Inflammatory macrophage (primary cell): ENCODE measurements at regions not wholly inside any gene's neighbourhood (a gene's known extent, or its start where the extent isn't known, plus 50 kb on each side); places are given as distances from the start of the nearest gene placed in this dataset.
A peak's percentile ranks its signal among the peaks of the same experiment; 100 is the strongest.
"Not testable (repeated sequence)": the region's sequence is repeated elsewhere in the genome, so short reads cannot be mapped to it uniquely, and the experiment has no call there.

Source experiments
- DNase-seq, 2 donors: peaks; one replicate each; pipeline ENCODE4 v3.0.0-alpha.2; 2020 to 2022

DNA sequence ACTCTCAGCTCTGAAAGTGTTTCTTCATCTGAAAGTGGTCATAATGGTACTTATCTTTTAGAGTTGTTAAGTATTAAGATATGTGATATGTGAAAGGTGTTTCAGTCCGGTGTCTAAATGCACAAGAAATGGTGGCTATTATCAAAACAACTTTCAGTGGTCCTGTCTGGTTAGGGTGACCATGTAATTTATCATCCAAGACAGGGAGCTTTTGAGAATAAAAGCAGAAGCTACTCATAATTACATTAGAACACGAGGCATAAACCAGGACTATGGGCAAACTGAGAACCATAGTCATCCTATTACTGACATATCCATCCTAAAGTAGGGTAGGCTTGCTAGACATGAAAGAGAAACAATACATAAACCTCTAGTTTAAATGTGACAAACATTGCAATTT is 418.1 kb upstream of the SEMA6A start:
- DNase-seq, result no peak

DNA sequence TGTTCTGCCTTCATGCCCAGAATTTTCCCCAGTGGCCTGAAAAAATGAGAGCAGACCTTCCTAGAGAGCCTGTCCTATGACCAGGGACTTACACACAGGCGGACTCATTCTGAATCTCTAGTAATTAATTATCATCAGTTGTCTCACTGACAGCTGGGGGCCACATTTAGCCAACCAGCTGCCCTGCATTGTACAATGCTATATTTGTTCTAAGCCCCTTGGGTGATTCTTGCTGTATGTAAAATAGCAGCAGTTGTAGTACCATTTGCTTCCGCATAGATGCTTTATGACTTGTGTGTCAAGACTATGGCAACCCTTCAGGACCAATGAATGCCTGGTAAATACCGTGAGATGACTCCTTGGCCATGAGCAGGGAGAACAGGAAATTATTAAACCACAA is 415.4 kb upstream of the SEMA6A start:
- no peak for DNase-seq

DNA sequence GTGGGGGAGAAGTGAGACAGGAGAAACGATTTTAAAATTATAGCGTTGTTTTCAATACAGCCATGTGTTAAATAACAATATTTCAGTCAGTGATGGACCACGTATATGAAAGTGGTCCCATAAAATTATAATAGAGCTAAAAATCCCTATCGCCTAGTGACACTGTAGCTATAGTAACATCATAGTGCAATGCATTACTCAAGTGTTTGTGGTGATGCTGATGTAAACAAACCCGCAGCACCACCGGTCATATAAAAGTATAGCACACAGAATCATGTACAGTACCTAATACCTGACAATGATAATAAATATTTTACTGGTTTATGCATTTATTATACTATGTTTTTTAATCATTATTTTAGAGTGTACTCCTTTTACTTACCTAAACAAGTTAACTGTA is 407.4 kb upstream of the SEMA6A start:
- no peak for DNase-seq

DNA sequence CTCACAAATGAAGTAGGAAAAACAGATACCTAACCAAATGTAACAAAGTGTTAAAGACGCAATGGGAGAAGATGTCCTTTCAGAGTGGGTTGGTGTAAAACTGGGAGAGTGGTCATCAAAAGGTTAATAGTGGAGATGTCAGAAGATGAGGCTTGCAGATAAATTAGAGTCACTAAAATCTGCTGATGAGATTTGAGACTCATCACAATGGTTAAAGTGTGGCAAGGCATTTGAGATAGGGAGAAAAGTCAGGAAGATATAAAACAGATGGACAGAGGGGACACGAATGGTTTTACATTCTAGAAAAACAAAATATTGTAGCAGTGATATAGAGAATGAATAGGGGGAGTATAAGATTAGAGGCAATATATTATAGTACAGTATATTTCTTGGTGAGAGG is 406.0 kb upstream of the SEMA6A start:
- no peak for DNase-seq

DNA sequence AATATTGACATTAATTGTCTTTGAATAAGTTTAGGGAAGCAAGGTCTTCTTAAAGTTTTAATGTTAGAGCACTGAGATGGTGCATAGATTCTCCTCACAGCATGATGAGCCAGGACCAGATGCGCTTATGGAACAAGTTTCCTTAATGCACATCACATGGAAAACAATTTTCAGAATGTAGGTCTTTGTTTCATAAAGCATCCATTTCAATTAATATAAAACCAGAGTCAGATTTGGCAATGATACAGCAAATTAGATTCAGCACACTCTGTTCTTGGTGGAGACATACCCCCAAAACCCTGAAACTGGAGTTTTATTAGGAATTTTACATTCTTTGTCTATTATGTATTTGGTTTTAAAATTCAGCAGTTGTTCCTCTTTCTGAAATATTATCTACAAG is 402.1 kb upstream of the SEMA6A start:
- DNase-seq, result no peak

DNA sequence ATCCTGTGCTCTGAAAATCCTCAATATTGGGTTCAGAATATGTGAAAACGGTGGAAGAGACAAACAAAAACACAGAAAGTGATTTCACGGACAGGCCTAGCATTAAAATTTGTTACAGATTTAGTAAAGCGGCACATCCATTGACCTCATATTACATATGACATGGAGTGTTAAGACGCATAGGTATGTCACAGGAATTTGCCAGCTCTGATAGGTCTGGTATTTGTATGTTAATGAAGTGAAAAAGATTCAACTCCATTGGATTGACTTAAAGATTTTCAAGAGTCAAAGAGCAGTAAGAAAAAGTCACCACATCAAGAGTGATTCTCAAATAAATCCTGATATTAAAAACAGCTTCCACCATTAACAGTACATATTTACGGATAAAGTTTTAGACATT is 396.5 kb upstream of the SEMA6A start:
- DNase-seq, result no peak

DNA sequence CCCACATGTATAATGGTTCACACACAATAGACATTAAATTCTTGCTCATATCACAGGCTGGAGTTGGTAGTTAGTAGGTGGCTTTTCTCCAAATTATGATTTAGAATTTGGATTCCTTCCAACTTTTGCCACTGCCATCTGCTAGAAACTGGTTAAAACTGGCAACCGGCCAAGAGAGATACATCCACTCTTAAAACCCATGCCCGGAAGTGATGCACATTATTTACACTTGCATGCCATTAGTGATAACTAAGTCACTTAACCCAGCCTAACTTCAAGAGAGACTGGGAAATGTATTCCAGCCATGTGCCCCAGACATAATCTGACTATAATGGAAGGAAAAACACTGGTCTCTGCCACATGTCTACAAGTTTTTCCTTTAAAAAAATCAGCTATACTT is 395.7 kb upstream of the SEMA6A start:
- DNase-seq, result no peak

DNA sequence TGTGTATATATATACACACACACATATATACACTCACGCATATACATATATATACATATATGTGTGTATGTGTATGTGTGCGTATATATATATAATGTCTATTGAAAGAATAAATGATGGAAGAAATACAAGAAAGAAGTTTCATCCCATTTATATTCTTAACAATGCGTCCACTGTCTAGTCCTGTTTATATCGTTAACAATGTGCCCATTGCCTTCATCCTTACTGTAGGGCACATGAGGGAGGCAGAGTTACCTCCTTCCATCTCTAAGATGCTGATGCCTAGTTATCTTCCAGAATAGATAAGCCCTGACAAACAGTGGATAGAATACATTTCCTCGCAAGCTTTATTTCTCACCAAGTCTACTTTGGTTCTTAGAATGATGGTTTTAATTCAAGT is 389.8 kb upstream of the SEMA6A start:
- no peak for DNase-seq

DNA sequence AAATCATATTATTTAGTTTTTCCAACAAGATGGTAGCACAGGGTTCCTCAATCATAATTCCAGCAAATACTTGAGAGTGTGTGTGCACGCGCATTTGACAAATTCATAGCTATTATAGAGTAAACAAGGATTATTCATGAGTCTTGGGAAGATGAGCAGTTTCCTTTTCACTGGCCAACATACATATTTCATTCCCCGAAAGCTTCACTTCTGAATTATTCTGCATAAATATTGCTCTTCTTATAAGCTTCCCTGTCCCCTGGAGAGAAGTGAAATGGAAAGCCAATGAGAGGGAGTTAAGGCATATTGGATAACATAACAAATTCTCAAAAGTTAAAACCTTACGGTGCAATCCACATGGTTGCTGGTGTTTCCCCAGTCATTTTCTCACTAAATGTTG is 386.4 kb upstream of the SEMA6A start:
- DNase-seq, result no peak

DNA sequence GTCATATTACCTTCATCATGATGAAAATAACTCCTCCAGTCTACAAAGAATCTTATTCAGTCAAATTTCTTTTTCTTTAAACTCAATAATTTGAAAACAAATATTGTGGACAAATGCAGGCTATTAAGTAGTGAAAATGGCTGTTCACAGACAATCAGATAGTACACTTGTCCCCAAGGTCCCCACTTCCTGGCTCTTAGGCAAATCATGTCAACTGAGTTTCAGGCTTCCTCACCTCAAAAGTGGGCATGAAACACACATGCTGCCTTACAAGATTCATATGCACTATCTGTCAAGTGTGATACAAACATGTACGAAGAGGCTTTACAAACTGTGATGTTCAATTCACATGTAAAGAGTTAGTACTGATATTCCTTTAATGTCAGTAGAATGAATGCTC is 385.2 kb upstream of the SEMA6A start:
- no peak for DNase-seq

DNA sequence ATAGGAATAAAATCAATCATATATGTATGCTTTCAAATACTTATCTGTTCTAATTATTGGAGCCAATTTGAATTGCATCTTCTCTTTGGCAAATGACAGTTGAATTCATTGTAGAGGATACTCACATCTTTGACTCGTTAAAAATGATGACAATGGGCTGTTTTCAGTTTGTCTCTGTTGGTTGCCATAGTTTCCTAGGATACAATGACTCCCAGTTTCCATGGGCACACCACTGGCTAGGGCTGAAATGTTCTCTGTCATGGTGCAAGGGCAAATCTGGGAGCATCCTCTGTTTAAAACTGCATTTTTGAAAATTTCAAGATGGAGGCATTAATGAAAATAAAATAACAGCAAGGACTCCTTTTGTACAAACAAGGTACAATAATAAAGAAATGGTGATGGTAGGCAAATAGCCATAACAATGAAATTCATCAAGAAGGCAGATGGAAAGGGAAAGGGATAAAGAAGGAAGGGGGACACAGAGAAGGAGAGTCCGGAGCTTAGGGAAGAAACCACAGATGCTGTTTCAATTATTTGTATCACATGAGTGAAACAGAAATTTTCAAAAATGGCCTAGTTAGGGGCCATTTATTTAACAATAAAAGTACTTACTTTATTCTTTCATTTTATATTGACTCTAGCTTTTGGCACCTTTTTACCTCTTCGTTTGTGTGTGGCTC is 378.8 kb upstream of the SEMA6A start:
- DNase-seq, result no peak

DNA sequence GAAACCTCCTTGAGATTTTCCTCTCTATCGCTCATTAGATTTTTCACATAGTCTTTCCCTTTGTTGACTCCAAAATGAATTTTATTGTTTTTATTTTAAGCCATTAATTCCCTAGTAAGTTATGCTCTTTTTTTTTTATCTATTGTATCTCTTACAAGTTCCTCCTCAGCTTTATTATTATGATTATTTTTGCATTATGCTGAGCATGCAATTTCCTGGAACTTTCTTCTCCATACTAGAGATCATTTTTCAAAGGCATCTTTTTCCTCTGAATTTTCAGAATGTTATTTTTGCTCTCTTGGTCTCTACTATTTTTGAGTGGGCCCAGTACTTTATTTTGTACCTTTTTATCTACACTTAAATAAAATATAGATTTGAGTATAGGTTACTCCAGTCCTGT is 376.6 kb upstream of the SEMA6A start:
- no peak for DNase-seq

DNA sequence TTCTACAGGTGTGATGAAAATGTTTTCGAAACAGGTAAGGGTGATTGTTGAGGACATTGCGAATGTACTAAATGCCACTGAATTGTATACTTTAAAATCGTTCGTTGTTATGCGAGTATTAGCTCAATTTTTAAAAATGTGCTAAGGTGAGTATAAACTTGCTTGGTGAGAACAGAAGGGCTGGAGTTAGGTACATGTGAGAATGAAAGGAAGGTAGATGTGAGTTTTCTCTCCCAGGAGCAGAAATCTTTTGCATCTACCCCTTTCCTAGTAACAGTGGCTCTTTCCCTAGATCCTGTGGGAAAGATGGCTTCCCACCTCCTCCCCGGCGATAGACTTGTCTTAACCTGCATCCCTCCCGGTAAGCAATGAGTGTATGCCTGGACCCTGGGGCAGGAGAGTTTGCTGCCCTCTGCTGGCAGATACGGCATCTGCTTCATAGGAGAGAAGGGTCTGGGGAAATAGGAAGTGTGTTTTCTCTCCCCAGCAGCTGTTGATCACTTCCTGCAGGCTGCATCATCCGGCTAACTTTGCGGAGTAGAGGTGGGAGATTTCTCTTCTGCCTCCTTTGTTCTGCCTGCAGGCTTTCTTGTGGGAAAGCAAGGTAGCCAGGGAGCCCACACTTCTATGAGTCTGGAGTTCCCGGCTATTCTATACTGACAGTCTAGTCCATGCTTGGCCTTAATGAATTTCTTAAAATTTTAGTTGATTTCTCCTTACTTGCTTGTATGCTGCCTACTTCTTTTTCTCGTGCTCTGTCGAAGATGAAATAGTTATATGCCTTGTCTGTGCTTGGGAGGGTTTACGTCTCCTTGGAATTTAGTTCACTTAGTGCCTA is 373.3 kb upstream of the SEMA6A start:
- peak; percentile 29 to 37 for DNase-seq

DNA sequence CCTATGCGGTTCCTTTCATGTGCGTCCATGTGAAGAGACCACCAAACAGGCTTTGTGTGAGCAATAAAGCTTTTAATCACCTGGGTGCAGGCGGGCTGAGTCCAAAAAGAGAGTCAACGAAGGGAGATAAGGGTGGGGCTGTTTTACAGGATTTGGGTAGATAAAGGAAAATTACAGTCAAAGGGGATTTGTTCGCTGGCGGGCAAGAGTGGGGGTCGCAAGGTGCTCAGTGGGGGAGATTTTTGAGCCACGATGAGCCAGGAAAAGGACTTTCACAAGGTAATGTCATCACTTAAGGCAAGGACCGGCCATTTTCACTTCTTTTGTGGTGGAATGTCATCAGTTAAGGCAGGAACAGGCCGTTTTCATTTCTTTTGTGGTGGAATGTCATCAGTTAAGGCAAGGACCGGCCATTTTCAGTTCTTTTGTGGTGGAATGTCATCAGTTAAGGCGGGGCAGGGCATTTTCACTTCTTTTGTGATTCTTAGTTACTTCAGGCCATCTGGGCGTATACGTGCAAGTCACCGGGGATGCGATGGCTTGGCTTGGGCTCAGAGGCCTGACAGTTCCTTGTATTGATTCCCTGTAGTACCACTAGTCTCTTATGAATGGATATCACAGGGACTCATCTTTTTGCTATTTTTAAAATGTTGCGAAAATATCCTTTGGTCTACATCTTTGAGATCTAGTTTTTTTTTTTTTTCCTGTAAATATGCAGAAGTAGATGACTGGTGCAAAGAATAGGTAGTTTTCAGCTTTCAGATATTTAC is 371.2 kb upstream of the SEMA6A start:
- DNase-seq, result not testable (repeated sequence)

DNA sequence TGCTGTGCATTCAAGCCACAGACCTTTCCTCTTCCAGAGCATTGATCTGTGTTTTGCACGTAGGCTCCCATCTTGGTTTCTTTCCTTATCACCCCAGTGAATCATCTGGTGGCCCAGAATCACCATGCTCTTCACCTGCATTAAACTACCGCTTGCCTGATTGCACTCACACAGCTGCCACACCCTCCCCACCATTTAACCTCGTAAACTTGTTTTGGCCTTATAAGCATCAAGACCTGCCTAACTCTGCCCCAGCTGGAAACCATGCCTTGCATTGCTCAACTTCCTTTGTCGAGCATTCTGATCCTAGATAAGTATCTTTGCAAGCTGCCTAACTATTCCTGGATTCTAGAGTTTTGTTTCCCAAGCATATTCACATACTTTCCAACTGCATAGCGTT is 369.6 kb upstream of the SEMA6A start:
- no peak for DNase-seq

DNA sequence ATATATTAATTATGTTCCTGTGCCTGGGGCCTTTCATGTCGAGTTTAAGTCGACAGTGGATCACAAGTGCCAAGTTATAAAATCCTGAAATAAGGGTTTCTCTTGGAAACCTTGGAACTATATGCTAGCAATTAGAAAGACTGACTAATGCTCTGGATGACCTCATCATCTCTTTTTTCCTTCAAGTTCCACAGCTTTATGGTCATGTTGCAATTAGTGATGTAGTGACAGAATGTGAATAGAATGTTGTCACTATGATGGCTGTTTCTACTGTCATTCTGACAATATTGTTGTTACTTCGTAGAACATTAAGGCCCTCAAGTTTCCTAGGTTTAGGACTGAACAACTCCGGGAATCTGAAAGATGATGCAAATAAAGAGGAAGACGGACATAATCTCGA is 368.0 kb upstream of the SEMA6A start:
- no peak for DNase-seq

DNA sequence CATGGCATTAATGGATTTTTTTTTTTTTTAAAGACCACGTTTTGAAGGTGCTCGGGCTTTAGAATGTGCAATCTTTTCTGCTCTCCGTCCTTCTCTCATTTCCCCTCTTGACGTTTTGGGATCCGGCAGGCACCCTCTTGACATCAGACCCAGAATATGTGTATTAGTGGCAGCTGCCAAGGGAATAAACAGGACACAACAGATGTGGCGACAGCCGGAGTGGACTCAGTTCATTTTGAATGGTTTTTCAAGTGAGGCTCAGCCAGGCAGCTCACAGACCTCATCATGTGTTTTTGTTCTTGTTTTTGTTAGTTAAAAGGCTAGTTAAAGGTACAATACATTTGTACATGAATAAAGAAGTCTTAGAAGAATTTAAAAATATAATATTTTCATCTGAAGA is 365.0 kb upstream of the SEMA6A start:
- DNase-seq, result no peak

DNA sequence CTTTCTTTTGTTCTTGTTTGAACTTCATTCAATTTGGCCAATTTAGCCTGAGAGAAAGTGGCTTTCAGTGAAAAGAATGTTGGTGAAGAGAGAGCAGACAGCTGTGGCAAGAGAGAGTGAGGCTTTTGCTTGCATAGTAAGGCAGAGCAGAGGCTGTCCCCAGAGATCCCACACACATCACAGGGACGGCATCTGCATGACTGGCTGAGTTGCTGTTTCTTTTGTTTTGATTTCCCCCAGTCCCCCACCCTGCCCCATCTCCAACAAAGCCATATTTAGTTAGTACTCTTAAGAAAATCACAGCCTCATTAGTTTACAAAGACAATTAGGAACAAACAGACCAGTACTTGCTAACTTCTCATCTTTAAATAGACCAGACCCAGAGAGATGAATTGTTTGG is 363.9 kb upstream of the SEMA6A start:
- no peak for DNase-seq

DNA sequence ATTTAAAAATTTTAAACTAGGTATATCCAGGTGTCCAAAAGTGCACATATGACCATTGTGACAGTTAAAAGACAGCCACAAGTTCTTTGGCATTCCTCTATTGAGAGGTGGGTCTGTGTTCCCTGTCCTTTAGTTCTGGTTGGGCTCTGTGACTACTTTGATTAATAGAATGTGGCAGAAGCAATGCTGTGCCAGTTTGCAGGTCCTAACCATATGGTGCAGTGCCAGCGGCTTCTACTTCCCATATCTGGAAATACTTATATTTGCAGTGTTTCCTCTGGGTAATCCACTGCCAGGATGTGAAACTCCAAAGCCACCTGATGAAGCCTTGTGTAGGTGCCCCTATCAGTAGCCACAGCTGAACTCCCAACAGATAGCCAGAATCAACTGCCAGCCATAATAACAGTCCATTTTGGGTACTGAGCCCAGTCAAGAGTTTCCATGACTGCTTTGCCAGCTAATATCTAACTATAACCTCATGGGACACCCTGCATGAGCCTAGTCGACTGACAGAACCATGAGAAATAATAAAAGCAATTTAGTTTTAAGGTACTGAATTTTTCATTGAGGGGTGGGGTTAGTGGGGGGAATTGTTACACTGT is 361.0 kb upstream of the SEMA6A start:
- DNase-seq, result no peak

DNA sequence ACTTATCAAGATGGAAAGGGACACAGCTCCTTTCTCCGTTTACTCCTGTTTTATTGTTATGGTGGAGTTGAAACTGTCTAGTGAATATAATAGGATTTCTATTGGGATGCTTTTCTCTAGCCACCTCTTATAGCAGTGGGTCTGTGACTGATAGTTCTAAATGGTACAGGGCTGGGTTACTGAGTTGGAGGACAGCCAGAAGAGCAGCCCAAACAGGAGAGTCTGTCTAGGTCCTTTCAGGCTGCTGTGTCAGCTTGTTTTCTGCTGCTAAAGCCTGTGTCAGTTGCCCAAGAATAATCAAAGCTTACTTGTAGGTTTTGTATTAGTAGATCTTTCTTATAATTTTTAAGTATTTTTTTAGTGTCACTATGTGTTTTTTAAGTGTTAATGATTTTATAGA is 356.0 kb upstream of the SEMA6A start:
- no peak for DNase-seq

DNA sequence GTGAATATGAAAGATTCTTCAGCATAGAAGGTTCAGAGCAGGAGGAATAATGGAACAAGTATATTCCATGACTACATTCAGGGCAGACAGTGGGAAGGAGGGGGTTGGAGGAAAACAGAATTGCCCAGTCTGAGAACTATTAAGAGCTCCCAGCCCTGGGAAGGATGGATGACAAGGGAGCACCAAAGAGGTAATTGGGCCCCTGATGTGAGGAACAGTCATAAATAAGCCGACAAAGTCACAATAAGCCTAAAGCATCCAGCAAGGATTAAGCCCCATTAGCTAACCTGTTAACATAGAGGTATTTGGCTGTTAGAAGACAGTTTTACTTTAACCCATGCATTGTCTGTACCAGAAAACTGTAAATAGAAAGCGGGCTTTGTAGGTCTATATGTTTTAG is 348.7 kb upstream of the SEMA6A start:
- DNase-seq, result no peak

DNA sequence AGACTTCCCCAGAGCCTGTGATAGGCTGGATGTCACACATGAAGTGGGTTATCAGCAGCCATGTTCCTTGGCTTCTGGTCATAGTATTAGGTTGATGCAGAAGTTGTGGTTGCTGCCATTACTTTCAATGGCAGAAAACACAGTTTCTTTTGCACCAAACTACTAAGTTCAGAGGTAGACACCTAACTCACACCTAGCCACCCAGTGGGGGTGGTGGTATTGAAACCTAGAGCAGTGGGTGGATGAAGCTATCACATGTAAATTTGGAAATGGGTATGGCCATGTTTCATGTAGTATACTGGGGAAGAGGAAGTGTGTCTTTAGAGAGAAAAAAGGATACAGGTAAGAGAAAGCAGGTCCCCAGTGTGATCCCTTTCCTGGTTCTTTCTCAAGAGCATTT is 347.9 kb upstream of the SEMA6A start:
- no peak for DNase-seq

DNA sequence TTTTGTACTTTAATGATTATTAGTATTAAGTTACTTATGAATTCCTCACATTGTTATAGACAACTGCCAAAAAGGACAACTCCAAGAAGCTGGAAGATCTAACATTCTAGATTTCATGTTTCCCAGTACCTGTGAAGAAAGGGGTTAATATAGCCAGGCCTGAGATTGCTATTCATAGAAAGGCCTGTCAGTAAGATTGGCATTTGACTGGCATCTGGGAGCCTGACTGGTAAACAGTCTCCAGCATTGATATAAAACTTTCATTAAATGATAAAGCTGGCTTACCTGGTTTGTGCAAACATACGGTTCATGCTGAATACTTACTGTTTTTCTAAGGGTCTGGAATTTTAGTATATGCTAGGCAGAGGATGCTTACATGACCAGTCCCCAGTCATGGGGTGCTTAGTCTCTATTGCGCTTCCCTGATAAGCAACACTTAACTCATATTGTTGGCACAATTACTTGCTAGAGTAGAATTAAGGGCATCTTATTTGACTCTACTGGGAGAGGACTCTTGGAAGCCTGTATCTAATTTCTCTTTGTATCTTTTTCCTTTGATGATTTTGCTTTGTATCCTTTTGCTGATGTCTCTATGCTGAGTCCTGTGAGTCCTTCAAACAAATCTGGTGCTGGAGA is 340.4 kb upstream of the SEMA6A start:
- DNase-seq, result no peak
